IMR-90 (cell line): ENCODE measurements at regions not wholly inside any gene's neighbourhood (a gene's known extent, or its start where the extent isn't known, plus 50 kb on each side); places are given as distances from the start of the nearest gene placed in this dataset.

ENCODE experiments used
- ATAC-seq: fragments of 200-7000 bp; cut with Tn5 transposase; 2 replicates; pipeline ENCODE4 v1.9.1; 2020; ENCODE audit warnings: low read depth, mild to moderate bottlenecking, moderate library complexity
- BruUV-seq: library from RNA; stranded (reverse); fragments of 400-500 nt; replicated peaks from 2 replicates; lab custom pipeline; 2021; lab: Mats Ljungman, UMichigan
- CTCF ChIA-PET: fragments of 300-600 bp; formaldehyde crosslinking; extraction: SDS; loops from one replicate; lab custom pipeline; 2021; ENCODE audit warnings: antibody characterized with exemption; lab: Yijun Ruan, JAX
- POLR2A ChIA-PET: fragments of 300-600 bp; sonication (Branson Sonifier 250); formaldehyde crosslinking; loops from one replicate; lab custom pipeline; 2022; ENCODE audit warnings: antibody characterized with exemption; ENCODE audit not compliant: unreplicated experiment; lab: Charles Lee
- DNase-seq: peaks from one replicate; pipeline ENCODE4 v3.0.0; 2013
- H2AFZ ChIP-seq: replicated peaks from 2 replicates; pipeline ENCODE3; 2013; ENCODE audit warnings: low read length, mild to moderate bottlenecking; ENCODE audit not compliant: poor library complexity
- H2AK5ac ChIP-seq: 2 replicates; pipeline ENCODE4 v1.6.1; 2013; ENCODE audit warnings: low read depth, low read length, inconsistent platforms
- H2AK9ac ChIP-seq: replicated peaks from 2 replicates; pipeline ENCODE3; 2013; ENCODE audit warnings: mild to moderate bottlenecking, low read depth, low read length, moderate library complexity; ENCODE audit not compliant: poor library complexity
- H2BK120ac ChIP-seq: 2 replicates; pipeline ENCODE4 v1.6.1; 2013; ENCODE audit warnings: low read depth, low read length, inconsistent platforms
- H2BK15ac ChIP-seq: 3 replicates; pipeline ENCODE4 v1.6.1; 2013; ENCODE audit warnings: low read depth, low read length, inconsistent platforms
- H2BK20ac ChIP-seq: 2 replicates; pipeline ENCODE4 v1.6.1; 2013; ENCODE audit warnings: low read depth, mild to moderate bottlenecking, inconsistent platforms, low read length, moderate library complexity
- H2BK5ac ChIP-seq: 2 replicates; pipeline ENCODE4 v1.6.1; 2013; ENCODE audit warnings: mild to moderate bottlenecking, low read depth, low read length, inconsistent platforms; ENCODE audit not compliant: poor library complexity, severe bottlenecking
- H3K14ac ChIP-seq: replicated peaks from 2 replicates; pipeline ENCODE4 v1.6.1; 2013; ENCODE audit warnings: low read depth, low read length, inconsistent platforms
- H3K18ac ChIP-seq: 2 replicates; pipeline ENCODE4 v1.6.1; 2013; ENCODE audit warnings: low read depth, low read length, control low read depth
- H3K23ac ChIP-seq: 2 replicates; pipeline ENCODE4 v1.6.1; 2013; ENCODE audit warnings: low read depth, low read length, inconsistent platforms
- H3K27ac ChIP-seq: 2 replicates; pipeline ENCODE4 v1.5.1; 2013; ENCODE audit warnings: mild to moderate bottlenecking, control low read depth, low read length; ENCODE audit not compliant: insufficient read depth
- H3K27me3 ChIP-seq: 2 replicates; pipeline ENCODE4 v1.6.1; 2013; ENCODE audit warnings: low read length; ENCODE audit not compliant: control insufficient read depth, insufficient read depth
- H3K36me3 ChIP-seq: 2 replicates; pipeline ENCODE4 v1.6.1; 2013; ENCODE audit warnings: low read length, mixed read lengths; ENCODE audit not compliant: control insufficient read depth, insufficient read depth
- H3K4ac ChIP-seq: 2 replicates; pipeline ENCODE4 v1.6.1; 2013; ENCODE audit warnings: low read depth, low read length, inconsistent platforms
- H3K4me1 ChIP-seq: 2 replicates; pipeline ENCODE4 v1.6.1; 2013; ENCODE audit warnings: low read length, mixed read lengths; ENCODE audit not compliant: control insufficient read depth, insufficient read depth
- H3K4me2 ChIP-seq: 2 replicates; pipeline ENCODE4 v1.6.1; 2013; ENCODE audit warnings: low read depth, mild to moderate bottlenecking, control low read depth, low read length, moderate library complexity
- H3K4me3 ChIP-seq: 2 replicates; pipeline ENCODE4 v1.5.1; 2013; ENCODE audit warnings: low read depth, mild to moderate bottlenecking, control low read depth, low read length, moderate library complexity; ENCODE audit not compliant: insufficient read depth
- H3K56ac ChIP-seq: 2 replicates; pipeline ENCODE4 v1.6.1; 2013; ENCODE audit warnings: low read length, inconsistent platforms; ENCODE audit not compliant: insufficient read depth; ENCODE audit errors: extremely low read depth
- H3K79me1 ChIP-seq, 2 experiments: 2 replicates each; pipeline ENCODE4 v1.6.1; 2013; ENCODE audit warnings: low read length in 2 of 2, inconsistent platforms in 1 of 2, low read depth in 1 of 2
- H3K9ac ChIP-seq: 2 replicates; pipeline ENCODE4 v1.6.1; 2013; ENCODE audit warnings: low read depth, low read length, control low read depth
- H3K9me1 ChIP-seq: 2 replicates; pipeline ENCODE4 v1.6.1; 2013; ENCODE audit warnings: low read length, inconsistent platforms; ENCODE audit not compliant: insufficient read depth
- H3K9me3 ChIP-seq: 2 replicates; pipeline ENCODE4 v1.6.1; 2013; ENCODE audit warnings: low read length; ENCODE audit not compliant: control insufficient read depth, insufficient read depth
- H4K20me1 ChIP-seq: 2 replicates; pipeline ENCODE4 v1.6.1; 2013; ENCODE audit warnings: low read length, inconsistent platforms; ENCODE audit not compliant: insufficient read depth
- H4K5ac ChIP-seq: 2 replicates; pipeline ENCODE4 v1.6.1; 2013; ENCODE audit warnings: mild to moderate bottlenecking, low read depth, low read length, control low read depth
- H4K8ac ChIP-seq, 2 experiments: 2 replicates each; pipeline ENCODE4 v1.6.1; 2013; ENCODE audit warnings: low read depth in 2 of 2, low read length in 2 of 2, control low read depth in 1 of 2, inconsistent platforms in 1 of 2
- H4K91ac ChIP-seq: 2 replicates; pipeline ENCODE4 v1.6.1; 2013; ENCODE audit warnings: low read depth, low read length, inconsistent platforms; ENCODE audit not compliant: insufficient read depth
- BHLHE40 ChIP-seq: fragments of 150-350 bp; IDR thresholded peaks from 2 replicates; pipeline ENCODE4 v1.6.1; 2016; ENCODE audit warnings: mild to moderate bottlenecking, low read depth, low read length
- CEBPB ChIP-seq: IDR thresholded peaks from 2 replicates; pipeline ENCODE4 v1.6.1; 2012; ENCODE audit warnings: low read depth, low read length, improper control_type of control experiment
- MAFK ChIP-seq: IDR thresholded peaks from 2 replicates; pipeline ENCODE4 v1.6.1; 2012; ENCODE audit warnings: low read depth, low read length, improper control_type of control experiment
- RAD21 ChIP-seq: IDR thresholded peaks from 2 replicates; pipeline ENCODE4 v1.6.1; 2012; ENCODE audit warnings: low read length, improper control_type of control experiment
- USF2 ChIP-seq: fragments of 150-350 bp; IDR thresholded peaks from 2 replicates; pipeline ENCODE4 v1.6.1; 2017; ENCODE audit warnings: mild to moderate bottlenecking, antibody characterized with exemption, low read length, low read depth
- WGBS, 2 experiments: methylation state at CpG; one replicate each; pipeline versions ENCODE4 v1.1.5 to v1.1.7; 2013; ENCODE audit warnings: missing lambda C conversion rate in 2 of 2; ENCODE audit not compliant: insufficient read length in 1 of 2; ENCODE audit errors: extremely low coverage in 2 of 2; 5-methylcytosine and 5-hydroxymethylcytosine counted together
- dilution Hi-C: fragments of 300-500 bp; cut with HindIII; formaldehyde crosslinking; loops from one replicate; pipeline ENCODE4 v1.14.3; 2018; ENCODE audit warnings: low sequenced_read_pairs; ENCODE audit not compliant: unreplicated experiment
- in situ Hi-C: fragments of 300-500 bp; cut with MboI; formaldehyde crosslinking; loops from 3 replicates; pipeline ENCODE4 v1.14.3; 2019; ENCODE audit warnings: low sequenced_read_pairs, inconsistent platforms, mixed read lengths
- intact Hi-C: fragments of 100-400 bp; cut with micrococcal nuclease; formaldehyde crosslinking; loops from 2 replicates; pipeline ENCODE4 v1.10.0; 2022

GRCh38 chr5:66425842-66426241 is 170.4 kb upstream of the MAST4 start:
- Histone ChIP-seq H3K9ac (no peak overlapping the region), H3K27me3 (no peaks in the 10 kb centered on the region), H4K5ac (no peak overlapping the region), H2BK5ac (no peak overlapping the region), H2BK120ac (no peak overlapping the region), H4K91ac (no peak overlapping the region), H3K4ac (no peak overlapping the region), H3K9me3 (no peaks in the 10 kb centered on the region), H2BK15ac (no peak overlapping the region), H3K4me1 (no peaks in the 10 kb centered on the region), H4K20me1 (no peaks in the 10 kb centered on the region), H3K56ac (no peak overlapping the region), H3K4me3 (no peak overlapping the region), H3K14ac (no peak overlapping the region), H3K9me1 (no peaks in the 10 kb centered on the region), H3K23ac (no peak overlapping the region), H2AK5ac (no peak overlapping the region), H2BK20ac (no peak overlapping the region), H2AFZ (no peak overlapping the region), H3K27ac (no peak overlapping the region), H3K36me3 (no peaks in the 10 kb centered on the region), H4K8ac (no peak overlapping the region), H3K18ac (no peak overlapping the region), H3K4me2 (no peak overlapping the region), H3K79me1 (no peaks in the 10 kb centered on the region), H2AK9ac (no peak overlapping the region)
- dilution Hi-C loops (no loop called here), in situ Hi-C loops (no loop called here), intact Hi-C loops (no loop called here)
- BruUV-seq: no TSS peak
- ChIA-PET CTCF (no interaction called here), POLR2A (no interaction called here)
- DNase-seq (no peak), ATAC-seq (no peak)
- no peak for TF ChIP-seq RAD21
- no peak for TF ChIP-seq BHLHE40
- no peak for TF ChIP-seq USF2
- TF ChIP-seq MAFK: no peak
- no peak for TF ChIP-seq CEBPB
- 51% methylated on average over 2 of the region's 4 CpGs; no CpG with 5 or more reads in 1 of the 2 experiments for WGBS, 2 experiments
